ENCODE measurements at regions not wholly inside any gene's neighbourhood (a gene's known extent, or its start where the extent isn't known, plus 50 kb on each side); places are given as distances from the start of the nearest gene placed in this dataset.
A peak's percentile ranks its signal among the peaks of the same experiment; 100 is the strongest.
"Not testable (repeated sequence)": the region's sequence is repeated elsewhere in the genome, so short reads cannot be mapped to it uniquely, and the experiment has no call there.

DNA sequence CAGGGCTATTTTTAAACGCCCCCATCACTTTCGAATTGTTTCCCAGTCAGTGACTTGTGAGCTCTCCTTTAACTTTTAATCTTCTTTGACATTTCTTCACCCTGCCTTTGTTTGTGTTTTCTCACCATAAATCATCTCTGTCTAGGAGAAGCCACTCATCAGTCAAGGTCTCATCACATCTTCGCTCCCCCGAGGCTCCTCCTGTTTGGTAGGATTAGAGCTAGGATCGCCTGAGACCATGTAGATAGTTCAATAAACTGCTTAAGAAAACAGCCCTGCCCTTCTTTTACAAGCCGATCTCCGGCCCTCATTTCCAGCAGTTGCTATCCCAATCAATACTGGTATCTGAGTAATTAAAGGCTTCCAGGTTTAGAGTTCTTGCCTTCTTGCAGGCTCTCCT, 472.8 kb upstream of the ADARB2 start:
- intact Hi-C loops (cut with micrococcal nuclease): no loop called here
- CTCF ChIA-PET: interaction anchor here (0.6 kb wide), 1 partner anchor 18 kb away, joined by 3 read pairs; no protein-coding TSS in a partner anchor

DNA sequence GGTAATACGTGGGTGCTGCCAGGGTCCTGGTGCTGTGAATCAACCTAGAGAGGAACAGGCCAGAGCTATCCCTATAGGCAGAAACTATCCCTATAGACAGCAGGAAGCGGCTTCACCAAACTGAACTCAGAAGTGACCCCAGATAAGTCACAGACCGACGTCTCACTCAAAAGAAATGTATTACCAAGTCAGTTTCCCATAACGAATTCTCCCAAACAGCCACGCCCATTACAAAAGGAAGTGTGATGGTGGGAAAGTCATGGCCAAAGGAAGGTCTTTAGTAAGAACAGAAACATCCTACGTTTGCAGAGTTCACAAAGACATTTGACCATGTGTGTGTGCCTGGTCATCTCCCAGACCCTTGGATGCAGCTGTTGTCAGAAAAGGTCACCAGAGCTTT, 470.8 kb upstream of the ADARB2 start:
- intact Hi-C loops (cut with micrococcal nuclease): no loop called here
- Mint-ChIP-seq H3K4me1 (ENCODE audit: low read depth) (no peaks in the 10 kb centered on the region), H3K27ac (no peak overlapping the region), H3K36me3 (ENCODE audit: low read depth) (no peaks in the 10 kb centered on the region), H3K9me3 (no peaks in the 10 kb centered on the region), H3K27me3 (ENCODE audit: low read depth) (peaks cover 27% of the 10 kb centered on the region), H3K4me3 (no peak overlapping the region)
- no peak for DNase-seq
- CTCF ChIA-PET: no interaction called here

More for the DNA sequence above, 472.8 kb upstream of the ADARB2 start:
- Mint-ChIP-seq H3K36me3 (ENCODE audit: low read depth) (no peaks in the 10 kb centered on the region), H3K4me1 (ENCODE audit: low read depth) (no peaks in the 10 kb centered on the region), H3K9me3 (no peaks in the 10 kb centered on the region), H3K27me3 (ENCODE audit: low read depth) (peaks cover 24% of the 10 kb centered on the region), H3K27ac (no peak overlapping the region), H3K4me3 (no peak overlapping the region)
- DNase-seq: no peak

DNA sequence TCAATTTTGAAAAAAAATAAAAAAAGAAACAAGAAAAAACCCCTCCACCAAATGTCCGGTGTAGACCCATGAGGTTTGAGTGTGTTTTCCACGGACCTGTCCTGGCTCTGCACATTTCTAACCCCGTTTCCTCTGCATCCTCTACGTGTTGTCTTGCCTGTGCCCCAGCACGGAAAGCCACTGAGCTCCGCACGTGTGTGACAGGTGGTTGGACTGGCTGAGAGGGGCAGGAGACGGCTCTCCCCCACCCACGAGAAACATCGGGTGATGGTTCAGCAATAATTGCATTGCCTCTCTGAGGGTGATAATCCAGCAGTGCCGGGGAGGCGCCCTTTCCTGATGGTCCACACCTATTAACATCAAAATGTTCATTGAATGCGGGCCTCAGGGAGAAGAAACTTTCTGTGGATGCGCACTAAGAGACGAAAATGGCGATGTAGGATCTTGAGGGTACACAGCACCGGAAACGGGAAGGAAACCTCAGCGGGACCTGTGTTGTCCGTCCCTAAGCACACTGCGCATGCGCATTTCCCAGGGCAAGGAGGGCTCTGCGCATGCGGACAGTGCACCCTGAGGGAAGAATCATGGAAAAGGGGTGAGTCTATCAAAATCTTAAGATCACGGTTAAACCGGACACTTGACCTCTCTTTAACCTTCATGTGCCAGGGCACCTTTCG, 470.1 kb upstream of the ADARB2 start:
- Mint-ChIP-seq H3K27ac (no peak overlapping the region), H3K36me3 (ENCODE audit: low read depth) (no peaks in the 10 kb centered on the region), H3K4me3 (no peak overlapping the region), H3K9me3 (no peaks in the 10 kb centered on the region), H3K27me3 (ENCODE audit: low read depth) (peaks cover 28% of the 10 kb centered on the region), H3K4me1 (ENCODE audit: low read depth) (no peaks in the 10 kb centered on the region)
- DNase-seq: no peak
- CTCF ChIA-PET: no interaction called here
- intact Hi-C loops (cut with micrococcal nuclease): no loop called here

DNA sequence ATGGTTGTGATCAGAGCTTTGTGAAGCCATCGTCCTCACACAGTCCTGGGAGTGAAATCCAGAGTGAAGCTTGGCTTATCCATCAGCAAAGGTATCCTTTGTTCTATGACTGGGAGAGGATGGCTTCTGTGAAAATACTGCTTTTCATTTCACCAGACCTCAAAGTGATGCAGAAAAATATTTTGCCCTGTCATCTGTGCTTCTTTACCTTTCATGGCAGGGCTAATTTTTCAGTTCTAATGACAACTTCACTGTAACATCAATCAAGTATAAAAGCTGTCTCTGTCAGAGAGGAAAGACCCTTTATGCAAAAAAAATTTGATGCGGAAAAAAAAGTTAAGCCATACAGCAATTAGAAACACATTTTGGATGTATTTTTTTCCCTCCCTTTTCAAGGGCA, 468.1 kb upstream of the ADARB2 start:
- intact Hi-C loops (cut with micrococcal nuclease): no loop called here
- no peaks in the 10 kb centered on the region for H3K4me1 Mint-ChIP-seq (ENCODE audit: low read depth)

DNA sequence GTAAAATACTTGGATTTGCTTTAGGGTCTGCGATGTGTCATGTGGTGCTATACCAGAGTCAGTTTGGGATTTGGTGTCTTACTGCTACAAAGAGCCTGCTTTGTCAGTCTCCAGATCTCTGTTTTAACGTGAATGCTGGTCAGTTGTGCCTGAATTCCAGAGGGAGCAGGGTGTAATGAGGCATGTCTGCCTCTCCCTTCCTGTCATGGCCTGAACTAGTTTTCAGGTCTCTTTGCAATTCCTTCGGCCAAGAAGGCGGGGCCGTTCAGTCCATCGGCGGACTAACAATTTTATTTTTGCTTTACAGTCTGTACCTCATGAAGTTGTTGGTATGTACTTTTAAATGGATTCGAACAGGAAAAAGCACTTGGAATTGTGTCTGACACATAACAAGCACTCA, 465.1 kb upstream of the ADARB2 start:
- intact Hi-C loops (cut with micrococcal nuclease): no loop called here
- Mint-ChIP-seq H3K4me1 (ENCODE audit: low read depth) (no peaks in the 10 kb centered on the region), H3K27ac (no peak overlapping the region), H3K4me3 (no peak overlapping the region), H3K9me3 (peaks cover 5% of the 10 kb centered on the region), H3K27me3 (ENCODE audit: low read depth) (peaks cover 9% of the 10 kb centered on the region), H3K36me3 (ENCODE audit: low read depth) (peaks cover 1% of the 10 kb centered on the region)
- DNase-seq: no peak
- CTCF ChIA-PET: no interaction called here

More for the DNA sequence above, 468.1 kb upstream of the ADARB2 start:
- no peaks in the 10 kb centered on the region for H3K9me3 Mint-ChIP-seq
- H3K36me3 Mint-ChIP-seq (ENCODE audit: low read depth): no peaks in the 10 kb centered on the region
- no peak overlapping the region for H3K4me3 Mint-ChIP-seq
- H3K27me3 Mint-ChIP-seq (ENCODE audit: low read depth): peaks cover 21% of the 10 kb centered on the region
- no peak overlapping the region for H3K27ac Mint-ChIP-seq
- CTCF ChIA-PET: no interaction called here
- no peak for DNase-seq

DNA sequence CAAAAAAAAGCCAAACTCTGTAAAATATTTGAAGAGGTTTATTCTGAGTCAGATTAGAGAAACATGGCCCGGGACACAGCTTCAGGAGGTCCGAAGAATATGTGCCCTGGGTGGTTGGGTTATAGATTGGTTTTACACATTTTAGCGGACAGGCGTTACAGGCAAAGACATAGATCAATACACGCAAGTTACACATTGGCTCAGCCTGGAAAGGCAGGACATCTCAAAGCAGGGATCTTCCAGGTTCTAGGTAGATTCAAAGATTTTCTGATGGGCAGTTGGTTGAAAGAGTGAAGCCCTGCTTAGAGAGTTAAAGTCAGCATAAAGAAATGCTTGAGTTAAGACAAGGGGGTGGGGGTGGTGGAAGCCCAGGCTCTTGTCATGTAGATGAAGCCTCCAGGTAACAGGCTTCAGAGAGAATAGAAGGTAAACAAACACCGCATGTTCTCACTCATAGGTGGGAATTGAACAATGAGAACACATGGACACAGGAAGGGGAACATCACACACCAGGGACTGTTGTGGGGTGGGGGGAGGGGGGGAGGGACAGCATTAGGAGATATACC, 464.3 kb upstream of the ADARB2 start:
- Mint-ChIP-seq H3K27me3 (ENCODE audit: low read depth) (peaks cover 9% of the 10 kb centered on the region), H3K4me1 (ENCODE audit: low read depth) (no peaks in the 10 kb centered on the region), H3K27ac (peak overlapping the region; percentile 46), H3K36me3 (ENCODE audit: low read depth) (peaks cover 1% of the 10 kb centered on the region), H3K9me3 (peaks cover 9% of the 10 kb centered on the region), H3K4me3 (no peak overlapping the region)
- intact Hi-C loops (cut with micrococcal nuclease): no loop called here
- CTCF ChIA-PET: interaction anchor here (0.6 kb wide), 1 partner anchor 22 kb away, joined by 3 read pairs; no protein-coding TSS in a partner anchor
- no peak for DNase-seq

DNA sequence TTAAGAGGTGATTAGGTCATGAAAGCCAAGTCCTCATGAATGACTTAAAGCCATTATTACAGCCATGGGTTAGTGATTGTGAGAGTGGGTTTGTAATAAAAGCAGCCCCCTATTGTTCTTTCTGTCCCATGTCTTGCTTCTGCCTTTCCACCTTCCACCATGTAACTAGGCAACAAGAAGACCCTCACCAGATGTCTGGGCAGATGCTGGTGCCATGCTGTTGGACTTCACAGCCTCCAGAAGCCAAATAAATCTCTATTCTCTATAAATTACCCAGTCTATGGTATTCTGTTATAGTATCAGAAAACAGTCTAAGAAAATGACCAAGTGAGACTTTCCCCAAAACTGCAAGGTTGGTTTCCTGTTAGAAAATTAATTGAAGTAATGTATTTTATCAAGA, 460.3 kb upstream of the ADARB2 start:
- Mint-ChIP-seq H3K4me3 (no peak overlapping the region), H3K27ac (no peak overlapping the region), H3K27me3 (ENCODE audit: low read depth) (peaks cover 15% of the 10 kb centered on the region), H3K36me3 (ENCODE audit: low read depth) (peaks cover 3% of the 10 kb centered on the region), H3K9me3 (peaks cover 9% of the 10 kb centered on the region), H3K4me1 (ENCODE audit: low read depth) (no peaks in the 10 kb centered on the region)
- intact Hi-C loops (cut with micrococcal nuclease): no loop called here
- DNase-seq: no peak
- CTCF ChIA-PET: no interaction called here

DNA sequence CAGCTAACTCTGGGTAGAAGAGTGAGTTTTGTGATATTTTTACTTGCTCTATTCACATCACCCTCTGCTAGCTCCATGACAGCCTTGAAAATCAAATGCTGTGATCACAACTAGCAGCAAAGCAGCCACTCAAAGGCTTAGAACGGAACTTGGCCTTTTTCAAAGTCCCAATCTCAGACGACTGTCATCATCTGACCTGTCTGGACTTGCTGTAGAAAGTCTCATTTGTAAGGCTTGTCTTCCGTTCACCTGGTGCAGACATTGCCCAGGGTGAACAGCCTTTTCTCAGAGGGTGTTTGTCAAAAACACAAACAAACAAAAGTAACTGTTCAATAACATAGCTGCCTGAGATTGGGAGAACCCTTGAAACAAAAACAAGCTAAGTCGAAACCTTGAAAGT, 458.9 kb upstream of the ADARB2 start:
- H3K4me3 Mint-ChIP-seq: no peak overlapping the region
- CTCF ChIA-PET: no interaction called here
- H3K27me3 Mint-ChIP-seq (ENCODE audit: low read depth): peaks cover 13% of the 10 kb centered on the region

DNA sequence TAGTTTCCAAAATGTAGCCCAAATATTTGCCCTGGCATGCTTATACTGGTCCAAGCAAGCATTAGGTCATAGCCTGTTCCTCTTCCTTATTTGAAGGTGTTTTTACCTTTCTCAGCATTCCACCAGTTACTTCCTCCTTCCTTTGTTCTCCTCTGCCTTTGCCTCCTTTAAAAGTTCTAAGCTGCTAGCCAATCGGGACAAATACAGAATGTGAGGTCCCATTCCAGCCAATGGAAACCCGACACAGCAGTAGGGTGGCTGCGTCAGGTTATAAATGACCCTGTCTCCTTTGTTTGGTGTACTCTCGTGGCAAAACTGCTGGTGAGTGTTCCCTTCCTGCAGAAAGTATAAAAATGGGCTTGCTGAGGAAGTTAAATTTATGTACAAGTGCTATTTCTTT, 452.0 kb upstream of the ADARB2 start:
- H3K4me3 Mint-ChIP-seq; H3K9me3 Mint-ChIP-seq; intact Hi-C loops (cut with micrococcal nuclease); H3K27ac Mint-ChIP-seq; DNase-seq; H3K36me3 Mint-ChIP-seq (ENCODE audit: low read depth); H3K4me1 Mint-ChIP-seq (ENCODE audit: low read depth); CTCF ChIA-PET: not testable (repeated sequence)
- H3K27me3 Mint-ChIP-seq (ENCODE audit: low read depth): peaks cover 16% of the 10 kb centered on the region

More for the DNA sequence above, 458.9 kb upstream of the ADARB2 start:
- peaks cover 9% of the 10 kb centered on the region for H3K9me3 Mint-ChIP-seq
- peaks cover 3% of the 10 kb centered on the region for H3K36me3 Mint-ChIP-seq (ENCODE audit: low read depth)
- no peak for DNase-seq
- H3K27ac Mint-ChIP-seq: no peak overlapping the region
- intact Hi-C loops (cut with micrococcal nuclease): no loop called here
- no peaks in the 10 kb centered on the region for H3K4me1 Mint-ChIP-seq (ENCODE audit: low read depth)

DNA sequence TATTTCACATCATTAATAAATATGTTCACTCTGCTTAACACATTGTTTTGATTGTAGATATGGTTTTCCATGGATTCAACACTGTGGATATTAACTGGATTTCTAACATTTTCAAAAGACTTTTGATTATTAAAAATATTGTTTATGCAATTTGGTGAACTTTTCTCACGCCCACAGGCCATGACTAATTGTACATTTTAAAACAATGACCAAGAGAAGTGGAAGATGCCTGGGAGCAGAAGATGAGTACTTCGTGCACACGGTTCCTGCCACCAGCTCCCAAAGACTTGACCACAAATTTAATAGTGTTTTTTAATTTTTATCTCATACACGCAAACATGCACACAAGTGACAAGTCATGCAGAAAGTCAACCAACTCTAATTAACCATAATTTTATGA, 451.0 kb upstream of the ADARB2 start:
- H3K4me3 Mint-ChIP-seq: no peak overlapping the region
- no peak for DNase-seq
- peaks cover 11% of the 10 kb centered on the region for H3K27me3 Mint-ChIP-seq (ENCODE audit: low read depth)
- H3K36me3 Mint-ChIP-seq (ENCODE audit: low read depth): no peaks in the 10 kb centered on the region
- CTCF ChIA-PET: interaction anchor here (0.6 kb wide), 1 partner anchor 44 kb away, joined by 3 read pairs; no protein-coding TSS in a partner anchor
- intact Hi-C loops (cut with micrococcal nuclease): no loop called here
- no peak overlapping the region for H3K27ac Mint-ChIP-seq
- no peaks in the 10 kb centered on the region for H3K4me1 Mint-ChIP-seq (ENCODE audit: low read depth)
- H3K9me3 Mint-ChIP-seq: peaks cover under 1% of the 10 kb centered on the region

DNA sequence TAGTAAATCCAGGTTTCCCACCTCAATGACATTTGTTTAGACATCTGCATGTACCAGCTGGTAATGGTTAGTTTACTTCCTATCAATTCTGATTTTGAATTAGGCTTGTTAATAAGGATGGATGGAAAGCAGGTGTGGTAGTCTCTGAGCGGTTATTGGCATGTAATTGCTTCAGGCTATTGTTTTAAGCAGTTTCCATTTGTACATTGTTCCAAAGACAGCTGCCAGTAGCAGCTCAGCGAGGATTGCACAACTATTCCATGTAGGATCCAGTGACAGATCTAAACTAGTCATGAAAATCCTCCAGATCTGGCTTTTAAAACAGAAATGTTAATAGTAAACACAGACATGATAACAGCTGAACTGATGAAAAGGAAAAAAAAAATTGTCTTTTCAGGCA, 436.0 kb upstream of the ADARB2 start:
- intact Hi-C loops (cut with micrococcal nuclease): no loop called here
- no peaks in the 10 kb centered on the region for H3K4me1 Mint-ChIP-seq (ENCODE audit: low read depth)
- no peak overlapping the region for H3K4me3 Mint-ChIP-seq
- no peak overlapping the region for H3K27ac Mint-ChIP-seq
- CTCF ChIA-PET: no interaction called here
- no peak for DNase-seq
- no peaks in the 10 kb centered on the region for H3K9me3 Mint-ChIP-seq
- no peaks in the 10 kb centered on the region for H3K36me3 Mint-ChIP-seq (ENCODE audit: low read depth)
- peaks cover 10% of the 10 kb centered on the region for H3K27me3 Mint-ChIP-seq (ENCODE audit: low read depth)

DNA sequence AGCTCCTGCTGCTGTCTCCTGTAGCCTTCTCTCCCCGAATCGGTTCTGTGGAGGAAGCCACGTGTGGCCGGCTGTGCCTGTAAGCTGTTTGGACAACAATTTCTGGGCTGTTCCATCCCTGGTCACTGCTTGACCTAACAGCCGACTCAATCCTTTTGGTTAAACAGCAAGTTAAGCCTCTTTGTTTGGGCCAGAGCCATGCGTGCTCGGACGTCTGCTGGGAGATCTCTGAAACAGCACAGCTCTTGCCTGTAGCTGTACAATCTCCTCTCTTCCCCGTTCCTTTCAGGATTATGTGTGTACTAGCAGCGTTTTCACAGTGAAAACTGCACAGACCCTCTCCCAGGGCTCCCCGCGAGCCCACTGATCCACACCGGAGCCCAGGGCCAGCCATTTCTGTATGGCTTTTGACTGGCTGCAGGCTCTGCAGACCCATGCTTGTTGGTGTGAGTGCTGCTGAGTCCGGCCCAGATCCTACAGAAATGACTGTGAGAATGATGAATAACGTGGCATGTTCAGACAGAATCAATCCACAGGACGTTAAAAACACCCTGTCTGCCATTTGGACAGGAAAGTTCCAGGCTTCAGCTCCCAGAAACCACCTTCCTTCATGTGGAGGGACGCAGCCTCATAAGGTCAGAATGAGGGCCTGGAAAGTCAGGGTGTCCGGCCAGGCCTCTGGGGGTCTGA, 428.6 kb upstream of the ADARB2 start:
- intact Hi-C loops (cut with micrococcal nuclease): no loop called here

DNA sequence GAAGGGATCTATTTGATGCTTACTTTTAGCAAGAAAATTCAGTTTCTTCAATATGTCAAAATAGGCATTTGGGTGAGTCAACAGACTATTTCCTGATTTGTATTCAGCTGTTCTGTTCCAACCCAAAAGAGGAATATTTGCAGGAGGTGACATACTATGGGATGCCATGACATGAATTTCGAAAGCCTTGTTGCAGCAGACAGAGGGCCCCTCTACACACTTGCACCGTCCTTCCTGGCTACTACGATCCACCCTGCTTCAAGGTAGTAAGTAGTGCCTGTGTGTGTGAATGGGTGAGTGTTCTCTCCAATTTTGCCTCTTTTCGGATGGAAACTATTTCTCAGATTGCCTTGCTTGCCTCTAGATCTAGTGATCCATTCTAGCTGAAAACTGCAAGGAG, 413.0 kb upstream of the ADARB2 start:
- no peak overlapping the region for H3K27ac Mint-ChIP-seq
- CTCF ChIA-PET: no interaction called here

More for the DNA sequence above, 428.6 kb upstream of the ADARB2 start:
- CTCF ChIA-PET: no interaction called here
- DNase-seq: no peak
- Mint-ChIP-seq H3K4me3 (no peak overlapping the region), H3K27ac (no peak overlapping the region), H3K27me3 (ENCODE audit: low read depth) (peaks cover 4% of the 10 kb centered on the region), H3K4me1 (ENCODE audit: low read depth) (no peaks in the 10 kb centered on the region), H3K36me3 (ENCODE audit: low read depth) (no peaks in the 10 kb centered on the region), H3K9me3 (no peaks in the 10 kb centered on the region)

More for the DNA sequence above, 413.0 kb upstream of the ADARB2 start:
- no peak overlapping the region for H3K4me3 Mint-ChIP-seq
- H3K9me3 Mint-ChIP-seq: no peaks in the 10 kb centered on the region
- H3K27me3 Mint-ChIP-seq (ENCODE audit: low read depth): peaks cover 8% of the 10 kb centered on the region
- no peaks in the 10 kb centered on the region for H3K36me3 Mint-ChIP-seq (ENCODE audit: low read depth)
- intact Hi-C loops (cut with micrococcal nuclease): no loop called here
- no peak for DNase-seq
- H3K4me1 Mint-ChIP-seq (ENCODE audit: low read depth): no peaks in the 10 kb centered on the region

Measured in activated naive CD4-positive, alpha-beta T cell treated with anti-CD3 and anti-CD28 coated beads for 36 hours (primary cell).